GM12872 (cell line): ENCODE measurements at regions not wholly inside any gene's neighbourhood (a gene's known extent, or its start where the extent isn't known, plus 50 kb on each side); places are given as distances from the start of the nearest gene placed in this dataset.

ENCODE experiments used
- CTCF ChIP-seq: IDR thresholded peaks from 3 replicates; pipeline ENCODE4 v1.5.1; 2011; ENCODE audit warnings: low read depth, mild to moderate bottlenecking, low read length, moderate library complexity; ENCODE audit not compliant: insufficient read depth

- TF ChIP-seq CTCF: no peak
These were observed 393.2 kb upstream of the HS3ST1 start for GRCh38 chr4:11821772-11822430.

- TF ChIP-seq CTCF: no peak
These were observed 388.4 kb upstream of the HS3ST1 start for GRCh38 chr4:11817088-11817487.

- TF ChIP-seq CTCF: no peak
These were observed 386.1 kb upstream of the HS3ST1 start for GRCh38 chr4:11814758-11815157.

- no peak for TF ChIP-seq CTCF
These were observed 385.3 kb upstream of the HS3ST1 start for GRCh38 chr4:11813951-11814446.

DNA sequence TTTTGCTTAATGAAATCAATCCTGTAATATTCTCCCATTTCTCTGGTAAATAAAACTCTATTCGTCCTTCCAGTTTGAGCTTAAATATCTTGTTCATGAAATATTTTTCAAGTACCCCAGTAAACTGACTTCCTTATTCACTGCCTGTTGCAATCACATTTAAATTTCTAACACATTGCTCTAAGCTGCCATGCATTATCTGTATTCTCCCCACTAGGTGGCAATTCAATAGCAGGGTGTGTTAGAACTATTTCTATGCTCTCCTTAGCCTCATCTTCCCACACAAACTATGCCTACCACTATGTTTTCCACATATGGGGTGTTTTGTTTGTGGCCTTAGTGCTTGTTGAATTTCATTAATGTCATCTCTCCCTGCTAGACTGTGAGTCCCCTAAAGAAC, 377.1 kb upstream of the HS3ST1 start:
- peak; percentile 36 for TF ChIP-seq CTCF

- TF ChIP-seq CTCF: no peak
These were observed 373.1 kb upstream of the HS3ST1 start for GRCh38 chr4:11801466-11802446.

GRCh38 chr4:11799196-11799595, 370.5 kb upstream of the HS3ST1 start:
- TF ChIP-seq CTCF: no peak
